HG03565 (cell line): ENCODE measurements at regions not wholly inside any gene's neighbourhood (a gene's known extent, or its start where the extent isn't known, plus 50 kb on each side); places are given as distances from the start of the nearest gene placed in this dataset.

Source experiments
- ATAC-seq: cut with Tn5 transposase; IDR thresholded peaks from one replicate; pipeline ENCODE4 v1.9.1; 2021; ENCODE audit warnings: mild to moderate bottlenecking, moderate library complexity; ENCODE audit not compliant: unreplicated experiment

DNA sequence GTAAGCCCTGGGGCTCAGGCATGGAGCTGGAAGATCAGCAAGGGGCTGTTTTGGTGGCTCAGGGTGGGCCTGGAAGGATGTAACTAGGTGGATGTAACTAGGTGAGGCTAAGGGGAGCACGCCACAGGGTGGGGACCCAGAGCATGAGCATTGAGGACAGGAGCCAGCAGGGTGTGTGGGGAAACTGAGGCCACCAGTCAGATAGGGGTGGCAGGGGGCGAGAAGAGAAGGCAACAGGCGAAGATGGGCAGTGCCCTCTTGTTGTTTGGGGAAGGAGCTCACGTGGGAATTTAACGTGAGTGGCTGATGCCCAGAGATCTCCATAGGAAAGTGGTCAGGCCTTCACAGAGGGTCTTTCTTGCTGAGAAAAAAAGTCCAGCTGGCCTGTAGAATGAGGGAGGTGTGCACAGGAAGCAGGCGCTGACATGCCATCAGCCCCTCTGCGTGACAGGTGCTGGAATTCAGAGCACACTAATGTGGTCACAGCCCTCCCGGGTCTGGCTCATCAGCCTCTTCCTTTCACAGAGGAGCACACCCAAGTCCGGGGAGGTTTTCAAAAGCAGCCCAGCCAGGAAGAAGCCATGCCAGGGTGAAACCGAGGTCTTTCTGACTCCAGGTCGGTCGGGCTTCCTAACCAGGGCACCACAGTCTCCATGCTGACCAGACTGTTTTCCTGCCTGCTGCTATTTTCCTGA is 54.6 kb upstream of the PAX6 start:
- ATAC-seq: no peak

GRCh38 chr11:31863170-31863832 is 52.2 kb upstream of the PAX6 start:
- no peak for ATAC-seq

DNA sequence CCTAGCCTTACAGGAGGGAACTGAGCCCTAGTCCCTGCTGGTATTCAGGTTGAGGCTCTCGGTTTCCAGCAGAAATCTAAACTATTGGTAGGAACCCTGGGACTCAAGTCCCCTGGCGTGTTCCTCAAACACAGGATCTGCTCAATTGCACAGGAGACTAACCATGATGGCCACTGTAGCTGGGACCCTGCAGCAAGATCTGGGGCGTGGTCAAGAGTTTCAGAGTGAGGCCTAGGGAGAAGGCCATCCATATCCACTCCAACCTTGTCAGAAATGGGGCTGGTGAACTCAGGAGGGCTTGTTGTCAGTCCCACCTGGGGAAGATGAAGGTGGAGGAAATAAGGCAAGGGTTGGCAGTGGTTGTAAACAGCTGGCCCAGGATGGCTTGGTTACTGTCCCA is 49.9 kb upstream of the PAX6 start:
- ATAC-seq: no peak
